Parathyroid adenoma (tissue), 2 donors: ENCODE measurements at regions not wholly inside any gene's neighbourhood (a gene's known extent, or its start where the extent isn't known, plus 50 kb on each side); places are given as distances from the start of the nearest gene placed in this dataset.
"Not testable (repeated sequence)": the region's sequence is repeated elsewhere in the genome, so short reads cannot be mapped to it uniquely, and the experiment has no call there.

Source experiments
- H2AFZ ChIP-seq: fragments of 300-600 bp; sonication (generic); one replicate; pipeline ENCODE4 v1.7.0; 2017; ENCODE audit warnings: antibody characterized with exemption, mild to moderate bottlenecking
- H3K27ac ChIP-seq: fragments of 300-600 bp; sonication (generic); one replicate; pipeline ENCODE4 v1.7.0; 2017
- H3K27me3 ChIP-seq: fragments of 300-600 bp; sonication (generic); one replicate; pipeline ENCODE4 v1.7.0; 2017; ENCODE audit warnings: low read length; ENCODE audit not compliant: control insufficient read depth, insufficient read depth
- H3K36me3 ChIP-seq: fragments of 300-600 bp; sonication (generic); one replicate; pipeline ENCODE4 v1.7.0; 2017; ENCODE audit warnings: low read length; ENCODE audit not compliant: control insufficient read depth, insufficient read depth
- H3K4me1 ChIP-seq: fragments of 300-600 bp; sonication (generic); one replicate; pipeline ENCODE4 v1.7.0; 2017; ENCODE audit warnings: control low read depth
- H3K4me2 ChIP-seq: fragments of 300-600 bp; sonication (generic); one replicate; pipeline ENCODE4 v1.7.0; 2017; ENCODE audit warnings: low read length
- H3K4me3 ChIP-seq: fragments of 300-600 bp; sonication (generic); one replicate; pipeline ENCODE4 v1.7.0; 2017; ENCODE audit warnings: low read depth, low read length
- H3K79me2 ChIP-seq: fragments of 300-600 bp; sonication (generic); one replicate; pipeline ENCODE4 v1.7.0; 2017; ENCODE audit warnings: control low read depth
- H3K9ac ChIP-seq: fragments of 300-600 bp; sonication (generic); one replicate; pipeline ENCODE4 v1.7.0; 2017; ENCODE audit warnings: mild to moderate bottlenecking
- H3K9me3 ChIP-seq: fragments of 300-600 bp; sonication (generic); one replicate; pipeline ENCODE4 v1.7.0; 2017; ENCODE audit warnings: low read length; ENCODE audit not compliant: control insufficient read depth
- TF ChIP-seq, protein P1 (sequence below): fragments of 300-600 bp; sonication (generic); IDR thresholded peaks from one replicate; pipeline ENCODE4 v1.7.0; 2017; ENCODE audit warnings: antibody characterized with exemption, mild to moderate bottlenecking
- donor health status: primary hyperparathyroidism.

- Histone ChIP-seq H3K36me3 (no peaks in the 10 kb centered on the region), H3K79me2 (no peaks in the 10 kb centered on the region), H3K4me1 (no peaks in the 10 kb centered on the region), H3K27ac (no peak overlapping the region), H3K4me3 (no peak overlapping the region), H3K9me3 (no peaks in the 10 kb centered on the region), H3K4me2 (no peak overlapping the region), H3K9ac (no peak overlapping the region), H2AFZ (no peak overlapping the region), H3K27me3 (no peaks in the 10 kb centered on the region)
- TF ChIP-seq, protein P1, sequence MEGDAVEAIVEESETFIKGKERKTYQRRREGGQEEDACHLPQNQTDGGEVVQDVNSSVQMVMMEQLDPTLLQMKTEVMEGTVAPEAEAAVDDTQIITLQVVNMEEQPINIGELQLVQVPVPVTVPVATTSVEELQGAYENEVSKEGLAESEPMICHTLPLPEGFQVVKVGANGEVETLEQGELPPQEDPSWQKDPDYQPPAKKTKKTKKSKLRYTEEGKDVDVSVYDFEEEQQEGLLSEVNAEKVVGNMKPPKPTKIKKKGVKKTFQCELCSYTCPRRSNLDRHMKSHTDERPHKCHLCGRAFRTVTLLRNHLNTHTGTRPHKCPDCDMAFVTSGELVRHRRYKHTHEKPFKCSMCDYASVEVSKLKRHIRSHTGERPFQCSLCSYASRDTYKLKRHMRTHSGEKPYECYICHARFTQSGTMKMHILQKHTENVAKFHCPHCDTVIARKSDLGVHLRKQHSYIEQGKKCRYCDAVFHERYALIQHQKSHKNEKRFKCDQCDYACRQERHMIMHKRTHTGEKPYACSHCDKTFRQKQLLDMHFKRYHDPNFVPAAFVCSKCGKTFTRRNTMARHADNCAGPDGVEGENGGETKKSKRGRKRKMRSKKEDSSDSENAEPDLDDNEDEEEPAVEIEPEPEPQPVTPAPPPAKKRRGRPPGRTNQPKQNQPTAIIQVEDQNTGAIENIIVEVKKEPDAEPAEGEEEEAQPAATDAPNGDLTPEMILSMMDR = no peak
Measured at GRCh38 chr5:114729986-114730385, 368.1 kb downstream of the KCNN2 start.

DNA sequence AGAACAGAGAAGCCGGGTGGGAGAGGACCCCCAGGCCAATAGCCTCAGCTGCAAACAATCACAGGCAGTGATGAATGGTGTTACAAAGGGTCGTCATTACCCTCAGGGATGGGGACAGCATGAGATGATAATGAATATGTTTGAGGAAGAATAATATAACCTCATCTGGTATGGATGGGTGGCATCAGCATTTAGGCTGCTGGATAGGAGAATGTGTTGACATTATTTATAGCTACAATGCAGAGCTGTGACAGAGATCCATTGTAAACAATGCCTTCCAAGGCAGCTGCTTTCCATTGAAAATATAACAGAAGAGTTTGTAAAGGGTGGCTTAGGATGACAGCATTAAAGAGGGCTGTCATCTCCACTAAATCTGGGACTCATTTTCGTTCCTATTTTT is 365.5 kb downstream of the KCNN2 start:
- Histone ChIP-seq H3K36me3 (no peaks in the 10 kb centered on the region), H3K79me2 (no peaks in the 10 kb centered on the region), H3K4me1 (no peaks in the 10 kb centered on the region), H2AFZ (no peak overlapping the region), H3K9ac (no peak overlapping the region), H3K27me3 (no peaks in the 10 kb centered on the region), H3K27ac (no peak overlapping the region), H3K4me2 (no peak overlapping the region), H3K4me3 (no peak overlapping the region), H3K9me3 (no peaks in the 10 kb centered on the region)
- TF ChIP-seq, protein P1 = no peak

DNA sequence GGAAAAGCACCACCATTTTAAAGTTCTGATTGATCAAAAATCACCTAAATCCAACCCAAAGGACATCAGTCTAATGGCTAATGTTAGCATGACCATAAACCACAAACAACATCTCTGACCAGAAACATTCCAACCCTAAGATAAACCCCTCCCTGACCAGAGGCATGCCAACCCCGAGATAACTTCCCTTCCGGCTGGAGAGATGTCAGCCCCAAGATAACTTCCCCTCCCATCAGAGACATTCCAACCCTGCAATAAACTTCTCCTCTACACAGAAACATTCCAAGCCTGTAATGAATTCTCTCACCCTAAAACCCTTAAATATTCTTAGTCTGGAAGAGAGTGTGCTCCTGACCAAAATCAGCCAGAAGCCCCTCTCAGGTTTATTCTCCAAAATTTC is 364.3 kb downstream of the KCNN2 start:
- Histone ChIP-seq H3K36me3 (no peaks in the 10 kb centered on the region), H3K9me3 (no peaks in the 10 kb centered on the region), H3K27me3 (no peaks in the 10 kb centered on the region), H3K4me3 (no peak overlapping the region), H3K27ac (no peak overlapping the region), H2AFZ (no peak overlapping the region), H3K79me2 (no peaks in the 10 kb centered on the region), H3K4me1 (no peaks in the 10 kb centered on the region), H3K9ac (no peak overlapping the region), H3K4me2 (no peak overlapping the region)
- TF ChIP-seq, protein P1 = no peak

GRCh38 chr5:114719268-114719667 is 357.4 kb downstream of the KCNN2 start:
- Histone ChIP-seq H3K4me3 (no peak overlapping the region), H3K27me3 (no peaks in the 10 kb centered on the region), H3K9ac (no peak overlapping the region), H3K9me3 (no peaks in the 10 kb centered on the region), H3K79me2 (no peaks in the 10 kb centered on the region), H3K4me1 (no peaks in the 10 kb centered on the region), H3K36me3 (no peaks in the 10 kb centered on the region), H2AFZ (no peak overlapping the region), H3K4me2 (no peak overlapping the region), H3K27ac (no peak overlapping the region)
- TF ChIP-seq, protein P1 = no peak

GRCh38 chr5:114716955-114717354 is 355.1 kb downstream of the KCNN2 start:
- no peaks in the 10 kb centered on the region for H3K36me3 ChIP-seq
- TF ChIP-seq, protein P1 = no peak
- no peaks in the 10 kb centered on the region for H3K79me2 ChIP-seq
- H3K4me2 ChIP-seq = no peak overlapping the region
- no peak overlapping the region for H2AFZ ChIP-seq
- no peak overlapping the region for H3K9ac ChIP-seq
- no peak overlapping the region for H3K4me3 ChIP-seq
- no peaks in the 10 kb centered on the region for H3K27me3 ChIP-seq
- H3K9me3 ChIP-seq = no peaks in the 10 kb centered on the region
- no peaks in the 10 kb centered on the region for H3K4me1 ChIP-seq
- no peak overlapping the region for H3K27ac ChIP-seq

DNA sequence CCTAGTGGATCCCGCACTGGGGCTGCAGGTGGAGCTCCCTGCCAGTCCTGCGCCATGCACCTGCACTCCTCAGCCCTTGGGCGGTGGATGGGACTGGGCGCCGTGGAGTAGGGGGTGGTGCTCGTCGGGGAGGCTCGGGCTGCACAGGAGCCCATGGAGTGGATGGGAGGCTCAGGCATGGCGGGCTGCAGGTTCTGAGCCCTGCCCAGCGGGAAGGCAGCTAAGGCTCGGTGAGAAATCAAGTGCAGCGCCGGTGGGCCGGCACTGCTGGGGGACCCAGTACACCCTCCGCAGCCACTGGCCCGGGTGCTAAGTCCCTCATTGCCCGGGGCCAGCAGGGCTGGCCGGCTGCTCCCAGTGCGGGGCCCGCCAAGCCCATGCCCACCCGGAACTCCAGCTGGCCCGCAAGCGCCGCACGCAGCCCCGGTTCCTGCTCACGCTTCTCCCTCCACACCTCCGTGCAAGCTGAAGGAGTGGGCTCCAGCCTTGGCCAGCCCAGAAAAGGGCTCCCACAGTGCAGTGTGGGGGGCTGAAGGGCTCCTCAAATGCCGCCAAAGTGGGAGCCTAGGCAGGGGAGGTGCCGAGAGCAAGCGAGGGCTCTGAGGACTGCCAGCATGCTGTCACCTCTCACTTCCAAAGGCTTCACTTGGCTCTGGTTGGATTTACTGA is 342.5 kb downstream of the KCNN2 start:
- not testable (repeated sequence) for H3K9me3 ChIP-seq, H3K27me3 ChIP-seq, H3K4me2 ChIP-seq, H3K36me3 ChIP-seq, H3K9ac ChIP-seq, H2AFZ ChIP-seq, H3K4me3 ChIP-seq, H3K79me2 ChIP-seq, H3K4me1 ChIP-seq, H3K27ac ChIP-seq
